Breast epithelium (tissue), 3 donors: ENCODE measurements at regions not wholly inside any gene's neighbourhood (a gene's known extent, or its start where the extent isn't known, plus 50 kb on each side); places are given as distances from the start of the nearest gene placed in this dataset.

ENCODE experiments used
- POLR2A ChIP-seq: fragments of 450-650 bp; IDR thresholded peaks from one replicate; pipeline ENCODE4 v1.6.1; 2016; ENCODE audit warnings: antibody characterized with exemption, mild to moderate bottlenecking, moderate library complexity
- POLR2AphosphoS5 ChIP-seq, 3 donors: sonication (generic); formaldehyde crosslinking; IDR thresholded peaks; one replicate each; pipeline ENCODE4 v1.6.1; 2017; ENCODE audit warnings: antibody characterized with exemption in 3 of 3
- TF ChIP-seq, protein P1 (sequence below), 3 donors: fragments of 450-650 bp; IDR thresholded peaks; one replicate each; pipeline ENCODE4 v1.5.1; 2016 to 2017; ENCODE audit warnings: antibody characterized with exemption in 3 of 3, mild to moderate bottlenecking in 3 of 3, moderate library complexity in 3 of 3

DNA sequence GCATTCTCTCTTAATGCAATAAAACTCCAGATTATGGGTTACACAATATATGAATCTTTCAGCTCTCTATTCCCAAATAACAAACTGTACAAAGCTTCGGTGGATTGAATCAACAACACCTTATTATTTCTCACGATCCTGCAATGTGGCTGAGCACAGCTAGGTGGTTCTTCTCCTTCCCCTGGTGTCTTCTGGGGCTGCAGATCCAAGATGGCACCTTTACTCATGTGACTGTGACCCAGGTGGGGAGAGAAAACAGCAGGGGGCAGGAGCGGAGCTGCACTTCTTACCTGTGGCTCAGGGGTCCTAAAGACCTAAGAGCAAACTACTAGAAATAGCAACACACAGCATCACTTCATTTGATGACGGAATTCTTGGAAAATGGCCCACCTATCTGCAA lies 233.1 kb downstream of the IRX1 start:
- TF ChIP-seq, protein P1, sequence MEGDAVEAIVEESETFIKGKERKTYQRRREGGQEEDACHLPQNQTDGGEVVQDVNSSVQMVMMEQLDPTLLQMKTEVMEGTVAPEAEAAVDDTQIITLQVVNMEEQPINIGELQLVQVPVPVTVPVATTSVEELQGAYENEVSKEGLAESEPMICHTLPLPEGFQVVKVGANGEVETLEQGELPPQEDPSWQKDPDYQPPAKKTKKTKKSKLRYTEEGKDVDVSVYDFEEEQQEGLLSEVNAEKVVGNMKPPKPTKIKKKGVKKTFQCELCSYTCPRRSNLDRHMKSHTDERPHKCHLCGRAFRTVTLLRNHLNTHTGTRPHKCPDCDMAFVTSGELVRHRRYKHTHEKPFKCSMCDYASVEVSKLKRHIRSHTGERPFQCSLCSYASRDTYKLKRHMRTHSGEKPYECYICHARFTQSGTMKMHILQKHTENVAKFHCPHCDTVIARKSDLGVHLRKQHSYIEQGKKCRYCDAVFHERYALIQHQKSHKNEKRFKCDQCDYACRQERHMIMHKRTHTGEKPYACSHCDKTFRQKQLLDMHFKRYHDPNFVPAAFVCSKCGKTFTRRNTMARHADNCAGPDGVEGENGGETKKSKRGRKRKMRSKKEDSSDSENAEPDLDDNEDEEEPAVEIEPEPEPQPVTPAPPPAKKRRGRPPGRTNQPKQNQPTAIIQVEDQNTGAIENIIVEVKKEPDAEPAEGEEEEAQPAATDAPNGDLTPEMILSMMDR (IDR thresholded peaks at IDR 0.05), result no peak
- TF ChIP-seq POLR2A (no peak), POLR2AphosphoS5 (IDR thresholded peaks at IDR 0.05) (no peak)
